Amniotic stem cell (primary cell): ENCODE measurements at regions not wholly inside any gene's neighbourhood (a gene's known extent, or its start where the extent isn't known, plus 50 kb on each side); places are given as distances from the start of the nearest gene placed in this dataset.

Experiments
- DNase-seq: peaks from one replicate; lab custom pipeline; 2025; lab: John Stamatoyannopoulos, UW

DNA sequence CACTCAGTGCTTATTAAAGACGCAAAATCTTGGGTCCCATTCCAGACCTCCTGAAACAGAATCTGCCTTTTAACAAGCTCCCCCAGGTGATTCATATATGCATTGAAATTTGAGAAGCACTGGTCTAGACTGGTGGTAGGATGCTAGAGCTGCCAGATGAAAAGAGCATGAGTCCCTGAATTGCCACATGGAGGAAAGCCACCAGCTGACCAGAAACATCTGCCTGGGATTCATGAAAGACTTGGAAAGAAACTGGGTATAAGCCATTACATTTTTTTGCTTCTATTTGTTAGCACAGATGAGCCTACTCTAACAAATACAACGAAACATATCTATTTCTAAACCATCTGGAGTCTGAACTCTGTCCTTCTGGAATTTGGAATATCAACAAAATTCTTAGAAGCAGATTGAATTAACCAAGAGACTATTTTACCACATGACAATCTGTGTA, 228.9 kb downstream of the RBM43 start:
- peak; percentile 36 for DNase-seq

DNA sequence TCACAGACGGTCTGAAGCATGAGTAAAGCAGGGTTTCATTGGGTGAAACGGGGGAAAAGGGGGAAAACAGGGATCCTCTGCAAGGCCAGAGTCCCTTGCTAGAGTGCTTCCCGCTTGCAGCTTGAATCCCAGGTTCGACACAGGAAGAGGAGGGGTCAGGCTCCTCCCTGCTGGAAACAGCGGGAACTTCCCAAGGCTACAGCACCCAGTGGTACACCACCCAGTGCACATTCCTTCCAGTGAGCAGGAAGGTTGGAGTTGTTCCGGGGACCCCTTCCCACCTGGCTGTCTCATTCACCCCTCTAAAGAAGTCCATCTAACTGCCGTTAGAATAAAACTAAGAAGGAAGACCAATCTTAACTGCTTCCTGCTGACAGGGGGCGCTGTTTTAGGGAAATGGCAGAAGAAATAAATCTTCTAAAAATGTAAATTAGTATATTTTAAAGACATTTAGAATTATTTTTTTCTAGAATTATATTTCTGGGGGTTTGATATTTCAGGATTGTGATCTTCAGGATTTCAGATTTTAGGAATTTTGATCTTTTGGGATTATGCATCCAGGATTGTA, 230.9 kb downstream of the RBM43 start:
- DNase-seq, result no peak

DNA sequence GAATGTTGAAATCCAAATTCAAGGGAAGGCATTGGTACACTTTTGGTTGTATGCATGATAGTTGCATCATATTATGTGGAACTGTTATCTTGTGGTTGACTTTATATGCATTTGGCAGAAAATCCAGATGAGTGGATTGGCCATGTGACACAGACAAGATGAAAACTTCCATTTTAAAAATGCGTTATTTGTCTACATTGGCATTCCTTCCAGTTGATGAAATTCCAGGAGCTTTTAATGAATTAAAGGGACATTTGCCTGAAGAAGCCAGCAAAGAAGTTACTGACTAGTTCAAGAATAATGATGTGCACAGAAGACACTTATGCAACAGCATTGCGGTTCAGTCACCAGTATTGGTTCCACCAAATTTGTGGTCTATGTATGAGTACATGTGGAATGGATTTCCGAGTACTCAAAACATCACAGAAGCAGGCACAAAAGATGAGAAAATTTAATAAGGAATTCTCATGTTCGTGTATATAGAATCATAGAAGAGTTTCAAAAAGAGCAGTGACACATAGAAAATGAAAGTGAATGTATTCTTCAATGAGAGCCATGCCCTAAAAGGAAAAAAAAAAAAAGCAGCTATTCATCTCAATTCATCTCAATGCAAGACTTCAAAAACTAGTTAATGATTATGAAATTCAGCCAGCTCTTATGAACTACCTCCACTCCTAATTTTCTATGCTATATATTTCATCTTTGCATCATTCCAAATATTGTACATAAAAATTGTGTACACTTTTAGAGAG, 232.1 kb downstream of the RBM43 start:
- DNase-seq, result peak; percentile 2

DNA sequence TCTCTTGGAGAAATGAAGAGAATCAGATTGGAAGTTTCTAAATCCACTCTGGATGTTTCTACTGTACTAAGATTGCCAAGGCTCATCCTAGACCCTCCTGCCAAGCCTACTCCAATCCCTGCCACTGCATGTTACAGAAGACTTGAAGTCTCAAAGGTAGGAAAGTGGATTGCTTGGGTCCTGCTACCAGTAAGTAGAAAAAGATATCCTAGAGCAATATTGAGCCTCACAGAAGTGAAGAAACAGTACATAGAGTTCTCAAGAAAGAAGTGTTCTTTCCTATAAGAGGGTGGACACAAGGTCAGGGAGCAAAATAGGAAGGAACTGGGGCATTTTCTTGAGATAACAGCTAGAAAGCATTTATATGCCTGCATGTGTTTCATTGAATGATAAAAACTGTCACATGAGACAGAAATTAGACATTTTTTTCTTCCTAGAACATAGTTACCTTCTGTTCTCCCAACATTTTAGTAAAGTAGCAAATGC, 232.9 kb downstream of the RBM43 start:
- no peak for DNase-seq

DNA sequence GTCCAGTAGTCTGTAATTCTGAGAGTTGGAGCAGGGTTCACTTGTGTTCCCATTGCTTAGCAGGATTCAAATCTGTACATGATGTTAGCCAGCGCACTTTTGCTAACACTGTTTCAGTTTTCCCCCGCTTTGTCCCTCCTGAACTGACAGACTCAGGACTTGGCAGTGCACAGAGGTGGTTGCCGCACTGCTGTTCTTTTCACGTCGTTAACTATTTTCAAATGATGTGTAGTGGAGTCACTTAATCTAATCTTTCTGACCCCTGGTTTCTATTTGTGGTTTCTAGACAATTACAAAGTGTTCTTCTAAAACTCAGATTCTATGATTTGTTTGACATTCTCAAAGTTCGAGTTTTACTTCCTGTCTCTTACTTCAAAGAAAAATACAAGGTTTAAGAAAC, 234.5 kb downstream of the RBM43 start:
- DNase-seq, result no peak

DNA sequence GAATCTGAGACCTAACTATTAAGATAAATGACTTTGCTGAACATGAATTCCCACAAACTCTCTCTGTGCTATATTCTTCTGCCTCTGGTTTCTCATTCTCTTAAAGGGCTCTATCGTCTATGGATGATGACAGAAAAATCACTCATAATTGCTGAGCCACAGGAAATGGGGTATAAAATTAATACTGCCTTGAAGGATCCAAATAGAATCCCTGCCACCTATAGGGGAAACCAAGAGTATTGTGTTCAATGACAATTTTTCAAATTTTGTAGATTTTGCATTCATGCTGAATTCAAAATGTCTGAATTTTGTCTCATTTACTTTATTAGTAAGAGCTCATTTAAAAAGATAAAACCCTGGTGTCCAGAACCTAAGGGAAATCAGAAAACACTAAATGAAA, 235.8 kb downstream of the RBM43 start:
- DNase-seq, result no peak

DNA sequence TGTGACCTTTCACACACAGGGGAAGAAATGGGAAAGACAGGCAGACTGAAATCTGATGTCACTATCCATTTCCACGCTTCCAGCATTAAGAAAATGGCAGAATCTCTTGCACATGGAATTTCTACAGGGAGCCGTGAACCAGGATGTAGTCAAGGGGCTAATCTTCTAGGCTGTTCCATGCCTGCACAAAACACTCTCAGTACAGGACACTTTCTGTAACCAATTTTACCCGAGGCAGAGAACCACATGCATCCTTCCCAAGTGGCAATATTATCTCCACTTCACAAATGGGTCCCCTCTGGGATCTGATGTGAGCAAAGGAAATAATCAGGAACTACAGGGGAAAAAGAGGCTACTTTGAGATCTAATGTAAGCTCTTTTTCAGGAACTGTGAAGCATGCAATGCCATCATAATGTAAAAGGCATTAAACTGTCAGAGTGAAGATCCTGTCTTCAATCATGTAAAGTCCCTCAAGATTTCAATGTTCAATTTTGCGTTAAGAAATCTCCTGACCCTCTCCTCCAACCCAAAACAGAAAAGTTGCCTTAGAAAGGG, 236.9 kb downstream of the RBM43 start:
- DNase-seq, result no peak

DNA sequence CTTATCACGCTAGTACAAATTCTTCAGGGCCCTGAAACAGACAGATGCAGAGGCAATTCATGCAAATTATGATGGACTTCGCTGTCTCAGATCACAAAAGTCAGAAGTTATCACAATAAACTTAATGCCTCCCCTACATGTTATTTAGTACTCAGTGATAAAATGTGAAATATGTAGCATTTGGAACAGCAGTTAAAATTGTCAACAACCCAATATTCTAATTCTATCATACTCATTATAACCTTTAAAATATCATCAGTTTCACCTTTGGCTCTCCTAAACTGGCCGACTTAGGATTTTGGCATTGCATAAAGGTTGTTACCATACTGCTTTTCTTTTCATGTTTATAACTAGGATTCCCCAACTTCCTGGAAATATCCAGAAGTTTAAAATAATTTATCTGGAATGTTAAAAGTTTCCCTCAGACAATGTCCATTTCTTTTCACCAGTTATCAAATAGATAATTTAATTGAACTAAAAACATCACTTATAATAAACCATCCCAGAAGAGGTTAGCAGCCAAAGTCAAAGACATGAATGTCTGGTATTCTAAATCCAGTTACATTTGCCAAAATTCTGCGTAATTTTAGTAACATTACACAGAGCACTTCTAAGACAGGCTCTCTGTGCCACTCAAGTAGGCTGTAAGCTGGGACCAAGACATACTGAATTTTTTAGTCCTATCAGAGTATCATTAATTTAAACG, 239.8 kb downstream of the RBM43 start:
- no peak for DNase-seq

DNA sequence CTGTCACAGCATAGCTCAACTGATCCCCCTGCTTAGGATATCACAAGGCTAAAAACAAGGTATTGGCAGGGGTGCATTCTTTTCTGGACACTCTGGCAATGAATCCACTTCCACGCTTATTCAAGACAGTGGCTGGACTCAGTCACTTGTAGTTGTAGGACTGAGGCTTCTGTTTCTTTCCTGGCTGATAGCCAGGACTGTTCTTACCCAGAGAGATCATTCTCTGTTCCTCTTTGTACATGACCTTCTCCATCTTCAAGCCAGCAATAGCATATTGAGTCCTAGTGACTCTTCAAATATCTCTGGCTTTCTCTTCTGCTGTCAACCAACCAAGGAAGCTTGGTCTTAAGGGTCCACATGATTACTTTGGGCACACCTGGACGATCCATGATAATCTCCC, 241.3 kb downstream of the RBM43 start:
- no peak for DNase-seq

DNA sequence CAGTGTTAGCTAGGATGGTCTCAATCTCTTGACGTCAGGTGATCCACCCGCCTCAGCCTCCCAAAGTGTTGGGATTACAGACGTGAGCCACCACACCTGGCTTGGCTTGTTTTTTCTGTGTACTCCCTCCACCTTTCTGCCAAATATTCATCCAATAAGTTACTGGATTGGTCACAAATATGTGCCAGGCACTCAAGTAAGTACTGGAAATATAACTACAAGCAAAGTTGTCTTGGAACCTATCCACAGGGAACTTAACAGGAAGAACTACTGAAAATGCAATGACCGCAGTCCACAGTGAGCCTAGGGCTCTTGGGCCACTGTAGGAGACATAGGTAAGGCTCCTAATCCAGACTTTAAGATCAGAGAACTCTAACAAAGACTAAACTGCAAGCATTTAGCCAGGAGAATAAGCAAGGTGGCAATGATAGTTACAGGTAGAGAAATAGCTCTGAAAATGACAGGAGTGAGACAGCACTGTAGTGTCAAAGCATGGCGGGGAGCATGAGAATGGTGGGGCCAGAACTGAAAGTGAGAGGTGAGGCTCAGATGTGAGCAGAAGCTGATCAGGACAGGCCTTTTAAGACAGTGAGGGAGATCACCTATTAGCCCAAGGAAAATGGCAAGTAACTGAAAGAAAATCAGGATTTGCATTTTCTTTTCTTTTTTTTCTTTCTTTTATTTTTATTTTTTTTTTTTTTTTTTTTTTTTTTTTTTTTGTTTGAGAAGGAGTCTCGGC, 252.1 kb downstream of the RBM43 start:
- DNase-seq, result no peak

DNA sequence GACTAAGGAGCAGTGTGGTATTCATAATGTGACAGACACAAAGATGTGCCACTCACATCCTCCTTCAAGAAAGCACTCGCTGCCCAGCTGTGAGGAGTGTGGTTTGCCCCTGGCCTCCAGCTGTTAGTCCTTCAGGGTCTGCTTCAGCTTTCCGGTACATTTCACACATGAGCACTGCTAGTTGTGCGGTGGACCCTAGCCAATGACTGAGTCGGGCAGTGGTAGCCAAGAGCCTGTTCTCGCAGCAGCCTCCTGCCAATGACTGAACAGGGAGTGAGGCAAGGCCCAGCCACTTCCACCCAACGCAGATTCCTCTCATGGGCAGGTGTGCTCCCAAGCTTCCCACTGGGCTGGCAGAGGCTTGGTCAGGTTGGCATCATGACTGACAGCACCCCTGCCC, 254.3 kb downstream of the RBM43 start:
- no peak for DNase-seq

DNA sequence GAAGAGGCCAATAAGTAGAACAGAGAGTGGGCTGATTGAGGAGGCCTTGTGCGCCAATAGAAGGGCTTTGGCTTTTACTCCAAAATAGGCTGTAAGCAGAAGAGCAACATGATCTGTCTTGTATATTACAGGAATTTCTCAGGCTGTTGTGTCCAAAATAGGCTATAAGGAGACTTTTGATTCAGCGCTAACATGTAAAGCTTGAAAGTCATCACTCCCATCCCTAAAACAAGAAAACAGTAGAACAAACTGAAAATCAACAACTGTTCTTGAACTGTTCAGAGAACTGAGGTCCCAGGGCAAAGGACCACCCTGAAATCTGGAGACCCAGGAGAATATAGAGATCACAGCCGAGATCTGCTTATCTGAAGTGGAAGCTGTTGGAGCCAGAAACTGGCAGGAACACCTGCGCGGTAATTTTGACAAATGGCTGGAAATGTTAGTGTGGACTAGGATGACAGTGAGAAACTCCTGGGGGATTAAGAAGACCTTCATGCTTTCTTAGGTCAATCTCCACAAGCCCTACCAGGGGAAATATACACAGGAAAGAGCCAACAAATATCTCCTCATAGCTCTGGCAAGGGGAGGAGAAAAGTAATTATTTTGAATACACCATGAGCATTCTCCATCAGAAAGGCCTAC, 258.6 kb downstream of the RBM43 start:
- no peak for DNase-seq

DNA sequence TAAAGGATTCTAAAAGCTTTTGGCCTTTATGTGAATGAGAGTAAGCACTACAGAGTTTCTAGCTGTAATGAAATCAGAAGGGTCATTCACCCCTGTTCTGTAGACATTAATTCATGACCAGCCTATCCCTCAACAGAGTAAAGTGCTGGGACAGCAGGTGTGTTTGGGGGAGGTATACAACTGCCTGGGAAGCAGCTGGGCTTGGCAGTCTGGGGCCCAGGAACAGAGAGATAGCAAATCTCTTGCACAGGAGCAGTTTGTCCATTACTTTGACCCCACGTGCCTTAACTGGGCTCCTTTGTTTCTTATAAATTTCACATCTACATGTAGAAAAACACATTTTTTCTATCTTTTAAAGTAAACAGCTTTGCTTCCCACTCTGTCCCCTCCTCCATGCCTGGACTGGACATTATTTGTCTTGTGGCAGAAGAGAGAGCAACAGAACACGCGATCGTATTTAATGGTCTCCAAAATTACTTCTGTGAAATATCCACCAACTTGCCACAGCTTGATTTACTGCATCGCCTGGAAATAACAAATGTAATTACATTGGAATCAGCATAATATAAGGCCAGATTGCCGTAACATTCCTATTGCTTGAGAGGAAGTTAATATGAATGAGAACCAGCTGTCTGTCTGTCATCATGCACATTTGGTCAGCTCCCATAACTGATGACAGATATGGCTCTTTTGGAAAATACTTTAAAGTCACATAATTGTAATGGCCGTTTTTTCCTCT, 263.8 kb downstream of the RBM43 start:
- no peak for DNase-seq

DNA sequence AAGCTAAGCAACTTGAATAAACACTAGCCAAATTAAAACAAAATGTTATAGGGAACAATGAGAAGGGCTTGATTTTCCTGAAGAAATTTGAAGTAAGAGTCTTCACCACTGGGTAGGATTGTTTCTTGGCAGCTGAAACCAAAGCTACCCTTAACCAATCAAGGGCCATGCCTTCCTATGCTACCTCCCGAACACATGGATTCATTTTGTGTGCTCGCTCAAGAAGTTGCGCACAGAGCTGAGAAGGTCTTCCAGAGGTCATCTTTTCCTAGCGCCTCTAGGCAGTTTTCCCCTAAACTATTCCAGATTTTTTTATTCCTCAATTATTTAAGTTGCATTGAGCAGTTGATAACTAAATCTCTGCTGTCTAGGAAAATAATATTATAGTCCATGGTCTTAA, 264.6 kb downstream of the RBM43 start:
- no peak for DNase-seq

DNA sequence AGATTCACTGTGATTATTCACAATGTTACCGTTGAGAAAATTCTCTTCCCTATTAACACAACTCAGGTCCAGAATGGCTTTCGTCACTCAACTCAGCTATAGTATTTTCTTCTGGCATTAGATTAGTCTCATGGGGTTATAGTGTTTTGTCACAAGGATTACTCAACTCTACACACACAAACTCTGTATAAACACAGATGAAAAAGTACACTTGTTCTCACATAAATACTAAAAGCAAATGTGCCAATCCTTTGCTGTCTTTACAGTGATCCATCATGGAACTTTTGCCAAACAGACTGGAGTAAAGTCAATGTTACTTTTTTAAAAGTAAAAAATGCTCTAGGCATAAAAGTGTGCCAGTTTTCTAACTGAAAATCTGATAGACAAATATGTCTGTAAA, 267.6 kb downstream of the RBM43 start:
- DNase-seq, result no peak

DNA sequence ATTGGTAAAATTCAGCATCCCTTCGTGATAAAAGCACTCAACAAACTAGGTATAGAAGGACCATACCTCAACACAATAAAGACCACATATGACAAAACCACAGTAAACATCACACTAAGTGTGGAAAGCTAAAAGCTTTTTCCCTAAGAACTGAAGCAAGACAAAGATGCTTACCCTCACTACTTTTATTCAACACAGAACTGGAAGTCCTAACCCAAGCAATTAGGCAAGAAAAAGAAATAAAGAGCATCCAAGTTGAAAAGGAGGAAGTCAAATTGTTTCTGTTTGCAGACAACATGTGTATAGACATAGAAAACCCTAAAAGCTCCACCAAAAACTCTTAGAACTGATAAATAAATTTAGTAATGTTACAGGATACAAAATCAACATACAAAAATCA, 271.7 kb downstream of the RBM43 start:
- DNase-seq, result no peak

DNA sequence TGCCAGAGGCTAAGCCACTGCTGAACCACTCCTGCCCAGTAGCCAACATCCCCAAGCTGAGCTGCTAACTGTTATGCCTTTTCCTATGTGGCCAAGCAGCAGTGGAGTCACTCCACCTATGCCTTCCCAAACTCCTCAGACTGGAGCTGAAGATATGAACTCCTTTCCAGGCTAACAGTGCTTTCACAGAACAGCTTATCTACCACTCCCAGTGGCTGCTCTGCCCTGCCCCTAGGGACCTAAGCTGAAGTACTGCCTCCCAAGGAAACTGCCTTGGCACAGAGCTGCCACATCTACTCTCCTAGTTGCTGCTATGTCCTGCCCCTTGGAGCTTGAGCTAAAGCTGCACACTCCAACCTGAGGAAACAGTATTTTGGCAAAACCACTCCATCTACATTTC, 275.9 kb downstream of the RBM43 start:
- DNase-seq, result no peak

DNA sequence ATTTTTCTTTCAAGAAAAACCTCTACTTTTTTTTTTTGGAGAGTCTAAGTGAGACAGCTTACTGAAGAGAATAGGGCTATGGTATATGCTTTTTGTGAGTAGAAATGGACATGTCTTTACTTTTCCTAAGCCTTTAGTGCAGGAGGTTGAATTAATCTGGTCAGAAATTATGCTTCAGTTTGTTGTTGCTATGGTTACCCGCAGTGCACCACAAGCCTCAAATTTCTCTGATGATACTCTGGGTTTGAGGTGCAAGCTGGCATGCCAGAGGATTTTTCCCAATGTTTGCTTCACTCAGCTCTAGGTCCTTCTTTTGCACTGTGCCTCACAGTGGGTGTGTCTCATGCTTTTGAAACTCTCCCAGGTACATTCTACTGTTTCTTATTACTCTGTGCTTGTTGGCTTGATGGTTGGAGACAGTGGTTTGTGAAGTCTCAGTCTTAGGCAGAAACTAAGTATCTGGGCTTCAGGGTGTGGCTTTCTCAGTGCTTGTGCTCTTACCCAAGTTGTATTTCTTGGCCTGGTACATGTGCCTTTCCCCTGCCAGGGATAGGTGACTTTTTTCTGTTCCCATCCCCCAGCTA, 278.3 kb downstream of the RBM43 start:
- DNase-seq, result no peak

DNA sequence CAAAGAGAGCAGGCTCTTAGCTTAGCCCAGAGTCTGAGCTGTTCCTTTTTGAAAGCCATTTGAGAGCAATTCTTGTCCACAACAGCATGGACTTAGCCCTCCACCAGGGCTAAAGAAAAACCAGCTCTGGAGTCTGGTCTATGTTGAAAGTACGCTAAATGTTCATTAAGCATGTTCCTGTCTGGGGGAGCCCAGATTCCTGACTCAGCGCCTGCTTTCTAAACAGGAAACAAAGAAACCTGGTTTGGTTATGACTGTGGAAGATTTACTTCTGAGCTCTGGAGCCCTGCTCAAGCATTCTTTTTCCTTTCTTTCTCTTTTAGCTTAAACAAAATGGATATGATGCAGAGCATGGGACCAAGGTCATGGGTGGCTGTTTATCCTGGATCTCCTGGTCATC, 279.8 kb downstream of the RBM43 start:
- no peak for DNase-seq

DNA sequence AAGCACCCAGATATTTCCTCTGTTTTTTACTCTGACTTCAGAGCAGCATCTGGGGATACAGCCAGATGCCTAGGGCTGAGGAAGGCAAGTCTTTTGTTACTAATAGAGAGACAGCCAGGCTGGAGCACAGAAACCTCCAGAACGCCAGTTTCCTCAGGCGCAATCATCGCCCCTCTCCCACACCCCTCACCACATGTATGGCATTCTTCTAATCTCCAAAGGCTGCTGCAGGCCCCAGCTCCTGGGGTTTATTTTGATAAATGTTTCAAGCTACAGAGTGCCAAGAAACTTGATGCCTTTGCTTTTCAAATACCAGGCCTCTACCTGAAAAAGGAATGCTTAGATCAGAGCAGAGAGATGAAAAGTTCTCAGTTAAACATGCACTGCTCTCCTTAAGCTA, 283.6 kb downstream of the RBM43 start:
- DNase-seq, result no peak

DNA sequence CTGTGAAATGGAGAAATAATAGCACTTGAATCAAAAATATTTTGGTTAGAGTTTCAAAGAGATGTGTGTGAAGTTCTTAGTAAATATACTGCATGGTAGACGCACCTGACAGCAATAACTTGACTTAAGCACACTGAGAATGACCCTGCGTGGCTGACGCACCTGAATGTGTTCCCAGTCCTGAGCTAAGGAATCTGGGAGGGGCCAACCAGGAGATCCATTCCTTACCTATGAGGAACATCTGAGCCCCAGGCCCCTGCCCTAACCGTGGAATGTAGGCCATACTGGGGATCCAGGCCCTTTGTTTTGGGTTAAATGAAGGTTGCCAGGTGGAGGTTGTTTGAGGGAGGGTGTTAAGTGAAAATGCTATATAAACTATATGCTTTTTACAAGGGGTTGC, 284.4 kb downstream of the RBM43 start:
- no peak for DNase-seq
